DND-41 (cell line): ENCODE measurements at regions not wholly inside any gene's neighbourhood (a gene's known extent, or its start where the extent isn't known, plus 50 kb on each side); places are given as distances from the start of the nearest gene placed in this dataset.

Experiments
- CTCF ChIP-seq: IDR thresholded peaks from 2 replicates; pipeline ENCODE4 v1.5.1; 2012; ENCODE audit warnings: borderline replicate concordance, low read length, moderate library complexity, mild to moderate bottlenecking; ENCODE audit not compliant: poor library complexity, severe bottlenecking; ENCODE audit errors: extremely low read depth
- EZH2 ChIP-seq: IDR thresholded peaks from 3 replicates; pipeline ENCODE4 v1.6.1; 2012; ENCODE audit warnings: borderline replicate concordance, low read depth, mild to moderate bottlenecking, moderate library complexity, low read length, inconsistent platforms; ENCODE audit not compliant: severe bottlenecking

DNA sequence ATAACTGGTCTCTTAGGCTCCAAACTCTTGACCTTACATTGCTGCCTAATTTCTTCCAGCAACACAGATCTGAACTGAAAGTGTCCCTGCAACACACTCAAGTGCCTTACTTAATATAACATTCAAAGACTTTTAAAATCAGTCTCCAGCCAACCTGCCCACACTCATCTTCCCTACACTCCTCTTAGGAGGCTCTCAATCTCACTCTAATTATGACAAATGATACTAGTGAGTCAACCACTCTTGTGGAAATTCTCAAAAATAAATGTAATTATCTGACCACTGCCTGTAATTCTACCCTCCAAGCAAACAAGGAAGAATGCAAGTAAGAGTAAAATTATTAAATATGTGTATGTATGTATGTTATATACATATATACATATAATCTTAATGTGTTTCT lies 348.1 kb upstream of the MIR17HG start:
- TF ChIP-seq EZH2 (no peak), CTCF (no peak)
